ENCODE measurements at regions not wholly inside any gene's neighbourhood (a gene's known extent, or its start where the extent isn't known, plus 50 kb on each side); places are given as distances from the start of the nearest gene placed in this dataset.

DNA sequence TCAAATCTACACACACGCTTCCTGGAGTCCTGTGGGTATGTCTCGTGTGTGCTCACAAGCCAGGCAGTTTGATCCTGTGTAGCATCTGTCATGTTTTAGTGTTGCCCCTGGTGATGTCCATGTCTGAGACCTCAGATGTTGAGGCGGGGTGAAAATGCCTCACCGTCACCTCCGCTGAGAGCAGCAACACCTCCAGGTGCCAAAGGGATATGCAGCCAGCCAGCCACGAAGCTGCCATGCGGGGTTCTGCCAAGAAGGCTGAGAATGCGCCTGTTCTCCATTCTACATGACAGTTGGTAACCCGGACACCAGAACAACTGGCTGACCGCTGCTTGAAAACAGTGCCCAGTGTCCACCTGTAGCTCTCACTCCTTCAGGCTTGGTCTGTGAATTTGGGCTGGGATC is 253.8 kb downstream of the TLE3 start:
- TF ChIP-seq, protein P1, sequence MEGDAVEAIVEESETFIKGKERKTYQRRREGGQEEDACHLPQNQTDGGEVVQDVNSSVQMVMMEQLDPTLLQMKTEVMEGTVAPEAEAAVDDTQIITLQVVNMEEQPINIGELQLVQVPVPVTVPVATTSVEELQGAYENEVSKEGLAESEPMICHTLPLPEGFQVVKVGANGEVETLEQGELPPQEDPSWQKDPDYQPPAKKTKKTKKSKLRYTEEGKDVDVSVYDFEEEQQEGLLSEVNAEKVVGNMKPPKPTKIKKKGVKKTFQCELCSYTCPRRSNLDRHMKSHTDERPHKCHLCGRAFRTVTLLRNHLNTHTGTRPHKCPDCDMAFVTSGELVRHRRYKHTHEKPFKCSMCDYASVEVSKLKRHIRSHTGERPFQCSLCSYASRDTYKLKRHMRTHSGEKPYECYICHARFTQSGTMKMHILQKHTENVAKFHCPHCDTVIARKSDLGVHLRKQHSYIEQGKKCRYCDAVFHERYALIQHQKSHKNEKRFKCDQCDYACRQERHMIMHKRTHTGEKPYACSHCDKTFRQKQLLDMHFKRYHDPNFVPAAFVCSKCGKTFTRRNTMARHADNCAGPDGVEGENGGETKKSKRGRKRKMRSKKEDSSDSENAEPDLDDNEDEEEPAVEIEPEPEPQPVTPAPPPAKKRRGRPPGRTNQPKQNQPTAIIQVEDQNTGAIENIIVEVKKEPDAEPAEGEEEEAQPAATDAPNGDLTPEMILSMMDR (IDR thresholded peaks at IDR 0.05; ENCODE audit: low read depth, low read length, poor library complexity, severe bottlenecking): no peak
- TF ChIP-seq EZH2phosphoT487 (IDR thresholded peaks at IDR 0.05; ENCODE audit: borderline replicate concordance, low read length): no peak

All from DOHH2 (cell line).